8988T (cell line): ENCODE measurements at regions not wholly inside any gene's neighbourhood (a gene's known extent, or its start where the extent isn't known, plus 50 kb on each side); places are given as distances from the start of the nearest gene placed in this dataset.

Experiments used
- DNase-seq: peaks from one replicate; pipeline ENCODE4 v3.0.0; 2011

- DNase-seq: no peak
These were observed 399.3 kb downstream of the HAO1 start for GRCh38 chr20:7540923-7541322.

- no peak for DNase-seq
These were observed 369.2 kb downstream of the HAO1 start for GRCh38 chr20:7571101-7571500.

GRCh38 chr20:7571521-7572055 is 368.7 kb downstream of the HAO1 start:
- no peak for DNase-seq

GRCh38 chr20:7579888-7580287 is 360.4 kb downstream of the HAO1 start:
- DNase-seq: no peak

GRCh38 chr20:7585126-7585679 is 355.1 kb downstream of the HAO1 start:
- no peak for DNase-seq

- no peak for DNase-seq
These were observed 353.8 kb downstream of the HAO1 start for GRCh38 chr20:7586481-7586880.

GRCh38 chr20:7589164-7589563 is 351.1 kb downstream of the HAO1 start:
- no peak for DNase-seq

- no peak for DNase-seq
These were observed 343.7 kb downstream of the HAO1 start for GRCh38 chr20:7596541-7596940.

- no peak for DNase-seq
These were observed 338.8 kb downstream of the HAO1 start for GRCh38 chr20:7601431-7601830.

- no peak for DNase-seq
These were observed 333.3 kb downstream of the HAO1 start for GRCh38 chr20:7606941-7607340.

- no peak for DNase-seq
These were observed 332.0 kb downstream of the HAO1 start for GRCh38 chr20:7608250-7608649.

- no peak for DNase-seq
These were observed 331.0 kb downstream of the HAO1 start for GRCh38 chr20:7609251-7609650.

- no peak for DNase-seq
These were observed 329.6 kb downstream of the HAO1 start for GRCh38 chr20:7610681-7611080.

GRCh38 chr20:7617797-7618196 is 322.5 kb downstream of the HAO1 start:
- no peak for DNase-seq

GRCh38 chr20:7622399-7622961 is 317.8 kb downstream of the HAO1 start:
- no peak for DNase-seq

GRCh38 chr20:7624886-7625285 is 315.4 kb downstream of the HAO1 start:
- no peak for DNase-seq

GRCh38 chr20:7627734-7628663 is 312.3 kb downstream of the HAO1 start:
- no peak for DNase-seq

- DNase-seq: no peak
These were observed 310.4 kb downstream of the HAO1 start for GRCh38 chr20:7629880-7630279.

GRCh38 chr20:7637184-7637583 is 303.1 kb downstream of the HAO1 start:
- DNase-seq: no peak

GRCh38 chr20:7650086-7650879 is 290.0 kb downstream of the HAO1 start:
- DNase-seq: no peak

GRCh38 chr20:7654231-7654630 is 286.0 kb downstream of the HAO1 start:
- DNase-seq: no peak

- no peak for DNase-seq
These were observed 283.4 kb downstream of the HAO1 start for GRCh38 chr20:7656687-7657467.
